Fibroblast of the conjunctiva (primary cell): ENCODE measurements at regions not wholly inside any gene's neighbourhood (a gene's known extent, or its start where the extent isn't known, plus 50 kb on each side); places are given as distances from the start of the nearest gene placed in this dataset.
"Not testable (repeated sequence)": the region's sequence is repeated elsewhere in the genome, so short reads cannot be mapped to it uniquely, and the experiment has no call there.

ENCODE experiments used
- DNase-seq: peaks from one replicate; pipeline ENCODE4 v3.0.0-alpha.2; 2010; ENCODE audit warnings: low read depth

DNA sequence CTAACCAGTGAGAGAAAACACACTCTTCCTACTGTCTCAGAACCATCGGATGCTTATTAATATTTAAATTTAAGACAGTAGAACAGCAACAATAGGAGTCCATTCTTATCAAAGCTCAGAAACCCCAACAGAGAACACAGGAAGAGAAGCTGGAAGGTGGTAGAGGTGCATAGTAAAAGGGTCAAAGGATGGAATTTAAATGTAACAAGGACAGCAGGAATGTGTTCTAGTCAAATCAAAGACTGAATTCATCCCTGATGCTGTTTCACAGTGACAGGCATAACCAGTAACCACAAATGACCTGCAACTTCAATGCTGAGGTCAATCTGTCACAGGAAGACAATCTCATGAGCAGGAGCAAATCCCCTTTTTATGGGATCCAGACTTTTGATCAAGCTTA is 1259.7 kb downstream of the XPNPEP1 start:
- DNase-seq = no peak

DNA sequence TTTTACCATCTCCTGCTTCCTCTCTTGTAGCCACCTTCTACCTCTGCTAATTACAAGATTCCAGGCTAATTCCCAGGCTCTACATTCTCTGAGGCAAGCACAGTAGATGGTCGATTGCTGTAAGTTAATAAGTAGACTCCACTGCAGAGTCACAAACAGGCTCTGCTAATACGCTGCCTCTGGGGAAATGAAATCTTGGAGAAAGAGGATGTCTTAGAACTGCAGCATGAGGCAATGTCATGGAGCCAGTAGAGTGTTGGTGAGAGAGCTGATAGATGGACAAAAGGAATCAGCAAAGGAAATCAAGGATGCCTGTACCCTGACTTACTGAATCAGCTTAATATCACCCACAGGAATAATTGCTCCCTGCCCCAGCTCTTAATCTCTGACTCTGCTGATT is 1260.3 kb downstream of the XPNPEP1 start:
- DNase-seq = no peak

DNA sequence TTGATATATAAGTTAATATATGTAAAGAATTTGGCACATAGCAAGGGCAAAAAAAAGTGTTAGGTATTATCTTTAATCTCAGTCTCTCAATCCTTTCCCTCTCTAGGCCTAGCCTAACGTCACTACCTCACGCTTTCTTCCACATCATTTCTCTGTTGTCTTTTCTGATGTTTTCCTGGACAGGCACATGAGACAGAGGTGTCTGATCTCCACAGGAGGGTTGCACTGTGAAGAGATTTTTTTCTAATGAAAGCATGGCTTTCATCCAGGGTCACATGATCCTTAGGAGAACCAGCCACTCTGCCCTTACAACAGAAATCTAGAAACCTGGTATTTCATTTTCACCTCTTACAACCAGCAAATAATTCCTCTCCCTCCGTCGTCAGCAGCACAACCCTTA is 1268.3 kb downstream of the XPNPEP1 start:
- DNase-seq = no peak

DNA sequence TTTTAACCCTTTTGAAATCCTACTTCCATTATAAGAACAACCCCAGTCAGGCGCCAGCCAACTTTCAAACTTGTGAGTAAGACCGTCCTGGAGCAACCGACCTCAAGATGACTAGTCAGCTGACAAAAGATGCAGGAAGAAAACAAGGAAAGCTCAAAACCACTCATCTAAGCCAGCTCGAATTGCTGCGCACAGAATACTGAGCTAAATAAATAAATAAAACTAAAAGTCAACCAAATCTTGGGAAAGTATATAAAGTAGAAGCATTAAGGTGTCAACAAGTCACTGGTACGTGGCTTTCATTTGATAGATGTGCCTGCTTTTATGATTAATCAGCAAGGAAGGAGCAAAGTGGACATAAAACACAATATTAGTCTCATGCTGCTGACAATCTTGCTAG is 1269.8 kb downstream of the XPNPEP1 start:
- DNase-seq = no peak

DNA sequence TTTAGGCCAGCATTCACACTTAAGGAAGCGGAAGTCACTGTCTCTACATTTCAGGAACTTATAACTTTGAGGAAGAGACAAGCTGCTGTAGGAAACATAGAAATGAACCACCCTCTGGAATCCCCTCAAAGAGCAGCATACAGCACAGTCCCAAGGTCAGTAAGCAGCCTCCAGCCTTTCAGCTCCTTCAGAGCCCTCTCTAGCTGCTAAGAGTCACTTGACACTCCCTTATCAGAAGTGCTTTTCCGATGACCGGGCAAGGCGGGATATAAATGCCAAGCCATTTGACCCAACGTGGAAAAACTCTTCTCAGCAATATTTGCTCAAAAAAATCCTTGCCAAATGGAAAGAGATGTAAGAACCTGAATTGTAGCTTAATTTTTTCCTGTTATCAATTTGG is 1284.3 kb downstream of the XPNPEP1 start:
- no peak for DNase-seq

DNA sequence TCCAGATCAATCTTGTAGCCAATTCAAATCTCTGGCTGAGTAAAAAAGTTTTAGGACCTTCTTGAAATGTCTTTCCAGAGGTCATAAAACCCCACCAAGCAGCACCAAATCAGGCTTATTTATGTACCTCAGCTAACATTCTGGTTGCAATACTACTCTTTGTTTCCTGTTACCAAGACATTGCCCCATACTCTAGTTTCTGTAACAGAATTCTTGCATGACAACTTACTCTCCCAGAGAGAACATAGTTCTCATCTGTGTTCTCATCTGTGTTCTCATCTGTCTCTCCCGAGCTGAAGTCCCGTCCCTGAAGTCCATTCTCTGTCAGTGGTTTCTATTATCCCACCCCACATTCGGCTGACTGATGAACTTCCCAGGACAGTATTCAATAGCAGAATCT is 1285.1 kb downstream of the XPNPEP1 start:
- DNase-seq = no peak

DNA sequence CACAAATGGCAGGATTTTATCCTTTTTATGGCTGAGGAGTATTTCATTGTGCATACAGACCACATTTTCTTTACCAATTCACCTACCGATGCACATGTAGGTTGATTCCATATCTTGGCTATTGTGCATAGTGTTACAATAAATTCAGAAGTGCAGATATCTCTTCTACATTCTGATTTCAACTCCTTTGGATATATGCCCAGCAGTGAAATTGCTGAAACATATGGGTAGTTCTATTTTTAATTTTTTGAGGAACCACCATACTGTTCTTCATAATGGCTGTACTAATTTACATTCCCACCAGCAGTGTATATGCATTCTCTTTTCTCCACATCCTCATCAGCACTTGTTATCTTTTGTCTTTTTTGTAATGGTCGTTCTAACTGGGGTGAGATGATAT is 1290.3 kb downstream of the XPNPEP1 start:
- no peak for DNase-seq

DNA sequence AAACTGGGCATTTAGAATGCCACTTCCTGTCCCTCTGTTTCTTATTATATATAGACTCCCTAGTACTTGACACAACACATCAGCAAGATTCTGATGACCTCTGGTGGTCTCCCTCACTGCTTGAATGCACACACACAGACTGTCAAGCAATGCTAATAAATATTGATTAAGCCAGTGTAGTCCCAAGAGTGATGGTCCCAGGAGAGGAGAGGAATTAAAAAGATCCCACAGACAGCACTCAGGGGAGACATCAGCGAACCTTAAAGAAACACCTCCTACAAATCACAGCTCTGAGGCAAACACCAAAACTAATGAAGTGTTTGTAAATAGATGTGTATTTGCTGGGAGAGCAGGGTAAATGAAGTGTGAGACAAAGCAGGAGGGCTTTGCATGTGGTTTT is 1291.2 kb downstream of the XPNPEP1 start:
- DNase-seq = no peak

DNA sequence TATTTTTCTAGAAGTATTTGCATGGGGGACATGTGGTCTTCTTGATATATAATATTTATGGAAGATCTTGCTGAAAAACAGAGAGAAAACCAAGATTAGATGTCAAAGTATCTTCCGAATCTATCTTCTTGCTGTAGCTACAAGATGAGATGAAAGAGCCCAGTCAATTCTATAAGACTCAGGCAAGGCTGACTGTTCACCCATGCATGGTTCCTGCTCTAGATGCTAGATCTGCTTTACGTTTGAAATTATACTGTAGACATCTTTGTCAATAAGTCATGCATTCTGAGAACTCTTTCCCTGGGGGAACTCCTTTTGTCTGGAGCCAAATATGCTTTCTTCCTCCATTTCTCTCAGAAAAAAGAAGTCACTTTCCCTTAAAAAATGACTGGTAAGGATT is 1292.0 kb downstream of the XPNPEP1 start:
- DNase-seq = no peak

DNA sequence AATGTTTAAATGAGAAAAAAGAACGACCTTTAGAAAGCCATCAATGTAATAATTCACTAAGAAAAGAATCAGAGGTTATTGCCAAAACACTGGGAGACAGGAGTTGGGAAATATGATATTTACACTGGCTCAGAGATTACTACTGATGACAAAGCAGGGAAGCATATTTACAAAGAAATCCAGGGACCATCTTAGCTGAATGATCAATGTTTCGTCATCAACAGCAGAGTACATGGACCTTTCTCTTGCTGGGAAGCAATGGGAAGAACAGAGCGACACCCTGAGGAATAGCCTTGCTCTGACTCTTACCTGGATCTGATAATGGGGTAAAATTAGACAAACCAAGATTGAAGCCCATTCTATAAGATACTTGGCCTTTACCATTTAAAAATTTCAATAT is 1293.5 kb downstream of the XPNPEP1 start:
- no peak for DNase-seq

DNA sequence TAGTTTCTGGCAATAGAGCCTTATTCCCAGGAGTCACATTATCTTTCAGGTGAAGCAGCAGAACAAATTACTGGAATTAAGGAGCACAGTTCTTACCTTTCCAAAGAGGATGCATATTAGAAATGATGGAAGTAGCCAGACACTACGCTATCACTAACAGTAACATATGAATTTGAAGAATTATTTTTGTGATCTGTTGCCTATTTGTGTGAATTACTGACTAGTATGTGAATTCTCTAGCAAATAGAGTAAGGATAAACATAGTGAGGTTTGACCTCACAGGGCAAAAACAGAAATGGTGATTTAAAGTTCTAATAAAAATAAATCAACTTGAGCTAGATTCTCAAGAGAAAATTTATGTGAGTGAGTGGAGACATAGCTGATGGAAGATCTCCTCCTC is 1299.3 kb downstream of the XPNPEP1 start:
- DNase-seq = no peak

DNA sequence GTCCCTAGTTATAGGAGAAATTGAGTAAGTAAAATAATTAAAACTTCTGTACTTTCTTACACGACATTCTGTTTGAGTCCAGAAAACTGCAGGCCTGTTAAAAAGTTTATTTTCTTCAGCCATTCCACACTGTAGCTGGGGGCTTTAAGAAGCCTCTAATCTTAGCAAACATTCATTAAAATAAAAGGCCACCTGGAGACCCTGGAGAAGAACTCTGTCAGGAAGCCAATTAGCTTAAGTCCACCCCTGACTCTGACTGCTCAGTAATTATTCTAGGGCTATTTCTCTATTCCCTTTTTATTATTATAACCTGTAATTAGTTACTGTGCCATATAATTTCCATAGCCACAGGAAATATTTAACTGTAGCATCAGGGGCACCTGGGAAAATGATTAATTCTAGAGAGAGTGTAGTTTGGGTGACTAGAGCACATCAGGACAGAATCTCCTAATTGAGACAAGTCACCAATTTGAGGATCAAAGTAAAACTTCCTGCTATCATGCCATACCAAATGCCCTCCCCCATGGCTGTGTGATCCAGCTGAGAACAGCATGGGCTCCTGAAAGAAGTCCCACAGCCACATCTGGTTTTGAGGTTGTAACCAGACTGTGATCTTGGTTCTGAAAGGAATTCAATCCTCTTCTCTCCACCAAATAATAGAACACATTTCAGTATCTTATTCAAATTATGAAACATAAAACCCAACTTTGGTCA is 1302.3 kb downstream of the XPNPEP1 start:
- no peak for DNase-seq

DNA sequence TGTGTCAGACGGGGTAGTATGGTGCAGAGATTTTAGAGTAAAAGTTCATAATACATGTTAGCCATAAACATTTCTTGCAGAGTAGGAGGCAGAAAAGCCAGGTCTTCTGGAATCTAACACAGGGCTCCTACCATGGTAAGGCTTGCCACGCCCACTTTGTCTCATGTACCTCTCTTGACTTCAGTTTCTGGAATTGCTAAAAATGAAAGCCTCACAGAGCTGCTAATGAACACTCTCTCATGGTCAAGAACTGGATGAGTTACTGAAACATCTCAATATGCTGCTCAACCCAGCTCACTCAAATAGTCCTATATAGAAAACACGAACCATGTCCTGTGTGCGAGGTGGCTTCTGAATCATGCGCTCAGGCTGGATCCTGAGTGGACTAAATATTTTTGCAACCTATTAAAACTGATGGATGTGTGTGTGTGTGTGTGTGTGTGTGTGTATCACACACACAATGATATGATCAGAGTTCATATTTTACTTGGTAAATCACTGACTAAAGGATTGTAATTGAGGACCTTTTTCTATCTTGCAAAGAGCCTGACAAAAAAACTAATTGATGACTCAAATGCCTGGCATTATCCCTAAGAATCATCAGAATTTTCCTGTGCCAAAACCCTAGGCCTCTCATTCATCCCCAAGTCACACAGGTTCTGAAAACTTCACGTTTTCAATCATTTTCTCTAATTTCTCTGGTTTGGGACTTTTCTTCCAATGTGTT is 1306.6 kb downstream of the XPNPEP1 start:
- no peak for DNase-seq

DNA sequence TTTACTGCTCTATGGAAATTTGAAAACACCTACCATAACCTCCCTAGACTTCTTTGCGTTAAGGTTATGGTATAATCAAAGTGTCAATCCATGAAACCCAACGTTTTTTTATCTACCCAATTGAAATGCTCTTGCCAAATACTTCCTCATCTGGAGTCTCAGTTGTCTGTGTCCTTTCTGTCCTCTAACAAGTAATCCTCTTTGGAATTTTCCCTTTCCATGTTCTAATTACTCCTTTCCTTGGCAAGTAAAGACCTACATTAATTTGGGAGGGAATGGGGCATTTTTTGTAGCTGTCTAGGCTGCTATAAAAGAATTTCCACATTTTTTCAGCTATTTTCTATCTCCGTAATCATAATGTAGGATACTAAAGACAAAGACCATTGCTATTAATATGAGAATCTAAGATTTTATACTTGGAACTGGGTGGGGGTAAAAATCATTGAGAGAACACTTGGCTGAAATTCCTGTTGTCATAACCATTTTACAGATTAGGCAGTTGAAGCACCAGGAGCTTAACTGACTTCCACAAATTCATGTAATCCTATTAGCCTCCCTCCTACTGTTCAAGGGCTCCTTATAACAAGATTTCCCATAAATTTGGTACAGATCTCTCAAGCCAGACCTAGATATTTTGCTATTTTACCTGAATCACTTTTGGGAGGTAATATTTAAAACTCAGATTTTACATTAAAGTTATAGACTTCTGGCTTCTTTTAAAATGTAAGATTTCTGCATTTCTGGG is 1307.6 kb downstream of the XPNPEP1 start:
- DNase-seq = no peak

DNA sequence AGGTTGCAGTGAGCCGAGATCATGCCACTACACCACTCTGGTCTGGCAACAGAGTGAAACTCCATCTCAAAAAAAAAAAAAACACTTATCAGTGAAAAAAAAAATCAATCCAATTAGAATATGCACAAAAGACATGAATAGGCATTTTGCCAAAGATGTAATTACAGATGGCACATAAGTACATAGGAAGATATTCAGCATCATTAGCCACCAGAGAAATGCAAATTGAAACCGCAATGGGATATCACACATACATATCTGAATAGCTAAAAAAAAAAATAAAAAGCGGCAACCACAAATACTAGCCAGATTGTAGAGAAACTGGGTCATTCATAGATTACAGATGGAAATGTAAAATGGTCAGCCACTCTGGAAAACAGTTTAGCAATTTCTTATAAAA is 1310.8 kb downstream of the XPNPEP1 start:
- no peak for DNase-seq

DNA sequence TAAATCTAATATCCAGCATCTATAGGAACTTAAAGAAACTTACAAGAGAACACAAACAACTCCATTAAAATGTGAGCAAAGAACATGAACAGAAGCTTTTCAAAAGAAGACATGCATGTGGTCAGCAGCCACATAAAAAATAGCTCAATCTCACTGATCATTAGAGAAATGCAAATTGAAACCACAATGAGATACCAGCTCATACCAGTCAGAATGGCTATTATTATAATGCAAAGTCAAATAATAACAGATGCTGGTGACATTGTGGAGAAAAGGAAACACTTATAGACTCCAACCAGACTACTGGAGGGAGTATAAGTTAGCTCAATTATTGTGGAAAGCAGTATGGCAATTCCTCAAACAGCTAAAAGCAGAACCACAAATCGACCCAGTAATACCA is 1314.5 kb downstream of the XPNPEP1 start:
- no peak for DNase-seq

DNA sequence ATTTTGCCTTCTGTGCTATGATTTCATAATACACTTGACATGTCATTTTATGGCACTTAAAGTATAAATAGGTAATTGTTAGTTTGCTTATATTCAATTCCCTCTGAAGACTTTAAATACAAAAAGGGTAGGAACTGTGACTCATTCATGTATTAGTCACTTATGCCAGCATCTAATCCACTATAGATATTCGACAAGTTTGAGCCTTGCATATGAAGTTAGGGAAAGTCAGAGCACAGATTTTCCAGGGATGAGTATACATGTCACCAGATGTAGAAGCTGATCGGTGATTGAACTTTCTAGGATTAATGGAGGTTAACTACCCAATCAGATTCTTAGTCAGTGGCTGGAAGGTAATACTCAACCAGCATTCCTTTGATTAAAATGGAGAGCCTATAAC is 1321.5 kb downstream of the XPNPEP1 start:
- no peak for DNase-seq

DNA sequence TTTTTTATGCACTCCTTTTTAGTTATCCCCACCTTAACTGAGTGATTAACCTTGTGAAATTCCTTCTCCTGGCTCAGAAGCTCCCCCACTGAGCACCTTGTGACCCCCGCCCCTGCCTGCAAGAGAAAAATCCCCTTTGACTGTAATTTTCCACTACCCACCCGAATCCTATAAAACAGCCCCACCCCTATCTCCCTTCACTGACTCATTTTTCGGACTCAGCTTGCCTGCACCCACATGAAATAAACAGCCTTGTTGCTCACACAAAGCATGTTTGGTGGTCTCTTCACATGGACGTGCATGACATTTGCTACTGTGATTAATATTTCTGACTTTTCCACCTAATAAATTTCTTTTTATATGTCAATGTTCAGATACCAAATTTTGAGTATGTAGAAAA is 1322.8 kb downstream of the XPNPEP1 start:
- not testable (repeated sequence) for DNase-seq

DNA sequence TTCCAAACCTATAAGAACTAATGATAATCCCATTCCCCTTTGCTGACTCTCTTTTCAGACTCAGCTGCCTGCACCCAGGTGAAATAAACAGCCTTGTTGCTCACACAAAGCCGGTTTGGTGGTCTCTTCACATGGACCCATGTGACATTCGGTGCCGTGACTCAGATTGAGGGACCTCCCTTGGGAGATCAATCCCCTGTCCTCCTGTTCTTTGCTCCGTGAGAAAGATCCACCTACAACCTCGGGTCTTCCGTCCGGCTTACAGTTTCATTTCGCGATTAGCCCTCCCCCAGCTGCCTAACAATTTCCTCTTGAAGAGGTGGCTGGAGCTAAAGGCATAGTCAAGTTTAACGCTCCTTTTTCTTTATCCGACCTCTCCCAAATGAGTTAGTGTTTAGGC is 1324.0 kb downstream of the XPNPEP1 start:
- DNase-seq = not testable (repeated sequence)

DNA sequence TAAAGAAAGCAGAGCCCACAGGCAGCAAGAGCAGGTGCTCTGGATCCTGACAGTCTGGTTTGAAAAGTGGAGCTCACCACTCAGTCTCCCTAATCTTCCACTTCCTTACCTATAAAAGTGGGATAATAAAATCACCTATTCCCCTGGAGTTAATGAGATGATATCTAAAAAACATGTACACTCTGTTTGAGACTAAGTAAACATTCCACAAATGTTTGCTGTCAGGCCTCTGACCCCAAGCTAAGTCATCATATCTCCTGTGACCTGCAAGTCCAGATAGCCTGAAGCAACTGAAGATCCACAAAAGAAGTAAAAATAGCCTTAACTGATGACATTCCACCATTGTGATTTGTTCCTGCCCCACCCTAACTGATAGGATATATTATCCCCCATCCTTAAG is 1324.5 kb downstream of the XPNPEP1 start:
- DNase-seq = no peak

DNA sequence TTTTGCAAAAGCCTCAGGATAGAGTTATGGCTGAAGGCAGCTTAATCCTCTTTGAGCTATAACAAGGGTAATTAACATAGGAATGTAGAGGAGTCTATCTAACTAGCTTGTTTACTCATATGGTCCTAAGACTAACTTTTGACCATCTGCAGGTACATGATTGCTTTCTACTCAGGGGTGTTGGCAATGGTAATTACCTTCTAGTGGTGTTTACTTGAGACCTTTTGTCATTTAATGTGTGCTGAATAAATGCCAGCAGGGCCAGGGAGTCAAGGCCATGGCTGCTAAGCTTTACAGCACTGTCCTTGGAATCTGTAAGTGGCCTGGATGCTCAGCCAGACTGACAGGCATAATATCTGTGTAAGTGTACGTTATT is 1325.0 kb downstream of the XPNPEP1 start:
- no peak for DNase-seq

DNA sequence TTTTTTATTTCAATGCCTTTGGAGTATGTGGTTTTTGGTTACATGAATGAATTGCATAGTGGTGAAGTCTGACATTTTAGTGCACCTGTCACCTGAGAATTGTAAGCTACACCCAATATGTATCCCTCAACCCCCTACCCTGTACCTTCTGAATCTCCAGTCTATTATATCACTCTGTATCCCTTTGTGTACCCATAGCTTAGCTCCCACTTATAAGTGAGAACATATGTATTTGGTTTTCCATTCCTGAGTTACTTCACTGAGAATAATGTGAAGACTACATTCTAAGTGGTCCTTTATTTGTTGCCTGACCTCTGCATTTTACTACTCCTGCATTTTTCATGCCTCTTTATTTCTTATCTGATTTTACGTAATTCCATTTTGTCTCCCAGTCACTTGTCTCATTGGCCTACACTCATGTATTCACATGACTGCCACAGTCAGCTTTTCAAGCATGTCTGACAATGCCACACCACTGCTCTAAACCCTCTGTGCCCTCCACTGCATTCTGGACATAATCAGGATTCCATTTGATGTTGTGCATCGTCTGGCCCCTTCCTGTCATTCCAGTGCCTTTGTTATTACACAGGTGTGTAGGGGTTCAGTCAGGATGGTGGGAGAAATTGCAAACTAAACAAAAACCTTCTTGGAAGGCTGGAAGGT is 1325.5 kb downstream of the XPNPEP1 start:
- no peak for DNase-seq

DNA sequence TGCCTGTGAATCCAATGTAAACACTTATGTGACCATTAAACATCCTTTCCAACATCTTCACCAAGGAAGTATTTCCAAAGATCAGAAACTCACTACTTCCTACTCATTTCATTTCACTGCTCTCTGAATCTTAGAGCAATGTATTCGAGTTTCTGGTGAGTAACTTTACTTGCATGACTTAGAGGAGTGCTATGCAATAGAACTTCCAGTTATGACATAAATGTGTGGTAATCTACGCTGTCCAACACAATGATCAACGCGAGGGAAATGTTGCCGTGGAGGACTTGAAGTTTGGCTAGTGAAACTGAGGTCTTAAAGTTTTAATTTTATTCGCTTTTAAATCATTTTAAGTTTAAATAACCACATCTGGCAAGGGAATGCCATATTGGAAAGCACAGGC is 1326.3 kb downstream of the XPNPEP1 start:
- DNase-seq = no peak
